ENCODE measurements at regions not wholly inside any gene's neighbourhood (a gene's known extent, or its start where the extent isn't known, plus 50 kb on each side); places are given as distances from the start of the nearest gene placed in this dataset.

- Histone ChIP-seq H4K20me1 (ENCODE audit: insufficient read depth, low read length) (no peaks in the 10 kb centered on the region; the same call in 1 of the 2 replicates), H3K4ac (ENCODE audit: low read depth, low read length) (no peak overlapping the region), H2BK20ac (ENCODE audit: low read depth, low read length) (no peak overlapping the region), H2AK9ac (replicated peaks; ENCODE audit: low read depth, low read length, poor library complexity) (no peak overlapping the region), H3K36me3 (ENCODE audit: control insufficient read depth, insufficient read depth, low read length) (no peaks in the 10 kb centered on the region), H2AFZ (replicated peaks; ENCODE audit: low read length, poor library complexity) (no peak overlapping the region), H3K27ac (ENCODE audit: insufficient read depth, low read length) (no peak overlapping the region), H3K18ac (ENCODE audit: low read depth, low read length) (no peak overlapping the region), H3K27me3 (ENCODE audit: control insufficient read depth, insufficient read depth, low read length) (no peaks in the 10 kb centered on the region), H2BK15ac (ENCODE audit: low read depth, low read length) (no peak overlapping the region), H3K4me1 (ENCODE audit: control insufficient read depth, insufficient read depth, low read length) (no peaks in the 10 kb centered on the region), H3K9me1 (ENCODE audit: insufficient read depth, low read length) (no peaks in the 10 kb centered on the region), H4K8ac (ENCODE audit: low read depth in 2 of 2, low read length in 2 of 2) (no peak overlapping the region), H4K91ac (ENCODE audit: insufficient read depth, low read depth, low read length) (no peak overlapping the region), H3K9me3 (ENCODE audit: control insufficient read depth, insufficient read depth, low read length) (no peaks in the 10 kb centered on the region), H2BK5ac (ENCODE audit: low read depth, low read length, poor library complexity, severe bottlenecking) (no peak overlapping the region), H3K14ac (replicated peaks; ENCODE audit: low read depth, low read length) (no peak overlapping the region), H2BK120ac (ENCODE audit: low read depth, low read length) (no peak overlapping the region), H4K5ac (ENCODE audit: low read depth, low read length) (no peak overlapping the region), H3K4me3 (ENCODE audit: insufficient read depth, low read depth, low read length) (no peak overlapping the region), H3K79me1 (ENCODE audit: low read depth in 1 of 2, low read length in 2 of 2) (no peaks in the 10 kb centered on the region), H3K9ac (ENCODE audit: low read depth, low read length) (no peak overlapping the region), H3K4me2 (ENCODE audit: low read depth, low read length) (no peak overlapping the region), H3K56ac (ENCODE audit: extremely low read depth, insufficient read depth, low read length) (no peak overlapping the region), H3K23ac (ENCODE audit: low read depth, low read length) (no peak overlapping the region), H2AK5ac (ENCODE audit: low read depth, low read length) (no peak overlapping the region)
- ChIA-PET CTCF (no interaction called here), POLR2A (ENCODE audit: unreplicated experiment) (no interaction called here)
- dilution Hi-C loops (cut with HindIII; ENCODE audit: low sequenced_read_pairs, unreplicated experiment) (no loop called here), in situ Hi-C loops (cut with MboI; ENCODE audit: low sequenced_read_pairs) (no loop called here), intact Hi-C loops (cut with micrococcal nuclease) (no loop called here)
- TF ChIP-seq MAZ (IDR thresholded peaks at IDR 0.05; ENCODE audit: borderline replicate concordance, low read depth, low read length): no peak
- no peak for TF ChIP-seq USF2 (IDR thresholded peaks at IDR 0.05; ENCODE audit: low read depth, low read length)
- TF ChIP-seq MXI1 (IDR thresholded peaks at IDR 0.05; ENCODE audit: borderline replicate concordance, low read depth, low read length): no peak
- no peak for TF ChIP-seq RFX5 (IDR thresholded peaks at IDR 0.05; ENCODE audit: low read depth, low read length)
- no peak for TF ChIP-seq MAFK (IDR thresholded peaks at IDR 0.05; ENCODE audit: low read depth, low read length)
- TF ChIP-seq SMC3 (IDR thresholded peaks at IDR 0.05; ENCODE audit: low read depth, low read length): no peak
- no peak for TF ChIP-seq ELK1 (IDR thresholded peaks at IDR 0.05; ENCODE audit: borderline replicate concordance, low read depth, low read length)
- no peak for TF ChIP-seq CHD1 (IDR thresholded peaks at IDR 0.05; ENCODE audit: low read depth, low read length)
- TF ChIP-seq NFE2L2 (IDR thresholded peaks at IDR 0.05; ENCODE audit: low read depth, low read length): no peak
- TF ChIP-seq CTCF (conservative IDR thresholded peaks at IDR 0.05; ENCODE audit: low read depth, low read length): no peak
- no peak for TF ChIP-seq FOS (IDR thresholded peaks at IDR 0.05; ENCODE audit: low read depth, low read length)
- TF ChIP-seq POLR2A (IDR thresholded peaks at IDR 0.05; ENCODE audit: low read depth, low read length): no peak
- TF ChIP-seq RAD21 (IDR thresholded peaks at IDR 0.05; ENCODE audit: low read length): no peak
- no peak for TF ChIP-seq BHLHE40 (IDR thresholded peaks at IDR 0.05; ENCODE audit: low read depth, low read length)
- no peak for TF ChIP-seq RCOR1 (IDR thresholded peaks at IDR 0.05; ENCODE audit: insufficient replicate concordance, low read length)
- TF ChIP-seq CEBPB (IDR thresholded peaks at IDR 0.05; ENCODE audit: low read depth, low read length): no peak
- no TSS peak for BruUV-seq (replicated peaks)
- ATAC-seq (ENCODE audit: low read depth) (no peak), DNase-seq (no peak)
- no CpG with 5 or more reads among the region's 3 CpGs for WGBS, 2 experiments (ENCODE audit: extremely low coverage in 2 of 2, insufficient read length in 1 of 2)
These were observed 378.0 kb upstream of the PODXL start for GRCh38 chr7:131934452-131934851.

Data from IMR-90 (cell line).